ENCODE measurements at regions not wholly inside any gene's neighbourhood (a gene's known extent, or its start where the extent isn't known, plus 50 kb on each side); places are given as distances from the start of the nearest gene placed in this dataset.

- Mint-ChIP-seq H3K36me3 (ENCODE audit: insufficient read depth) (peaks cover 3% of the 10 kb centered on the region), H3K4me1 (ENCODE audit: low read depth in 2 of 2) (peaks cover 0 to 1% of the 10 kb centered on the region in 2 donors), H3K27me3 (no peaks in the 10 kb centered on the region), H3K4me3 (no peak overlapping the region), H3K9me3 (no peaks in the 10 kb centered on the region), H3K27ac (peak overlapping the region in 1 of 2 donors; percentile 25)
- DNase-seq (no peak), ATAC-seq (replicated peaks) (no peak)
Measured at GRCh38 chr2:10210336-10210735, 87.8 kb downstream of the RRM2 start.

GRCh38 chr2:10211844-10212422, 89.4 kb downstream of the RRM2 start:
- H3K36me3 Mint-ChIP-seq (ENCODE audit: insufficient read depth): peaks cover 3% of the 10 kb centered on the region

GRCh38 chr2:10212827-10213226, 89.9 kb upstream of the HPCAL1 start:
- peaks cover 0 to 1% of the 10 kb centered on the region in 2 donors for H3K4me1 Mint-ChIP-seq (ENCODE audit: low read depth in 2 of 2)
- peaks cover 3% of the 10 kb centered on the region for H3K36me3 Mint-ChIP-seq (ENCODE audit: insufficient read depth)
- H3K27ac Mint-ChIP-seq: no peak overlapping the region
- H3K27me3 Mint-ChIP-seq: no peaks in the 10 kb centered on the region
- H3K9me3 Mint-ChIP-seq: no peaks in the 10 kb centered on the region
- H3K4me3 Mint-ChIP-seq: no peak overlapping the region
- DNase-seq (no peak), ATAC-seq (replicated peaks) (no peak)

More at GRCh38 chr2:10211844-10212422, 89.4 kb downstream of the RRM2 start:
- DNase-seq (no peak), ATAC-seq (replicated peaks) (no peak)
- Mint-ChIP-seq H3K27ac (no peak overlapping the region), H3K4me3 (no peak overlapping the region), H3K9me3 (no peaks in the 10 kb centered on the region), H3K4me1 (ENCODE audit: low read depth in 2 of 2) (peaks cover 0 to 1% of the 10 kb centered on the region in 2 donors), H3K27me3 (no peaks in the 10 kb centered on the region)

- no peaks in the 10 kb centered on the region for H3K27me3 Mint-ChIP-seq
- no peak for ATAC-seq (replicated peaks)
- no peak overlapping the region for H3K27ac Mint-ChIP-seq
- no peak overlapping the region for H3K4me3 Mint-ChIP-seq
- H3K9me3 Mint-ChIP-seq: no peaks in the 10 kb centered on the region
- H3K4me1 Mint-ChIP-seq (ENCODE audit: low read depth in 2 of 2): peaks cover 0 to 1% of the 10 kb centered on the region in 2 donors
- peaks cover 3% of the 10 kb centered on the region for H3K36me3 Mint-ChIP-seq (ENCODE audit: insufficient read depth)
- no peak for DNase-seq
Measured at GRCh38 chr2:10214179-10214578, 88.5 kb upstream of the HPCAL1 start.

- Mint-ChIP-seq H3K27ac (no peak overlapping the region), H3K4me1 (ENCODE audit: low read depth in 2 of 2) (peaks cover 0 to 1% of the 10 kb centered on the region in 2 donors), H3K27me3 (peaks cover 0 to 10% of the 10 kb centered on the region in 2 donors), H3K36me3 (ENCODE audit: insufficient read depth) (peaks cover 3% of the 10 kb centered on the region), H3K9me3 (no peaks in the 10 kb centered on the region), H3K4me3 (no peak overlapping the region)
- DNase-seq: no peak
- no peak for ATAC-seq (replicated peaks)
Measured at GRCh38 chr2:10215393-10215935, 87.2 kb upstream of the HPCAL1 start.

- peaks cover 0 to 1% of the 10 kb centered on the region in 2 donors for H3K4me1 Mint-ChIP-seq (ENCODE audit: low read depth in 2 of 2)
- no peak overlapping the region for H3K27ac Mint-ChIP-seq
- no peak overlapping the region for H3K4me3 Mint-ChIP-seq
- H3K27me3 Mint-ChIP-seq: peaks cover 3 to 17% of the 10 kb centered on the region in 2 donors
- H3K36me3 Mint-ChIP-seq (ENCODE audit: insufficient read depth): peaks cover 3% of the 10 kb centered on the region
- H3K9me3 Mint-ChIP-seq: no peaks in the 10 kb centered on the region
- ATAC-seq (replicated peaks) (no peak), DNase-seq (no peak)
Measured at GRCh38 chr2:10216677-10217488, 85.8 kb upstream of the HPCAL1 start.

- no peak overlapping the region for H3K27ac Mint-ChIP-seq
- H3K4me3 Mint-ChIP-seq: no peak overlapping the region
- ATAC-seq (replicated peaks): no peak
- peaks cover 0 to 1% of the 10 kb centered on the region in 2 donors for H3K4me1 Mint-ChIP-seq (ENCODE audit: low read depth in 2 of 2)
- H3K27me3 Mint-ChIP-seq: peaks cover 8 to 22% of the 10 kb centered on the region in 2 donors
- no peak for DNase-seq
- H3K9me3 Mint-ChIP-seq: no peaks in the 10 kb centered on the region
- peaks cover 3% of the 10 kb centered on the region for H3K36me3 Mint-ChIP-seq (ENCODE audit: insufficient read depth)
Measured at GRCh38 chr2:10217489-10218435, 84.9 kb upstream of the HPCAL1 start.

GRCh38 chr2:10220045-10220901, 82.4 kb upstream of the HPCAL1 start:
- ATAC-seq (replicated peaks) (no peak), DNase-seq (no peak)
- Mint-ChIP-seq H3K4me1 (ENCODE audit: low read depth in 2 of 2) (no peaks in the 10 kb centered on the region), H3K9me3 (no peaks in the 10 kb centered on the region), H3K27ac (no peak overlapping the region), H3K4me3 (no peak overlapping the region), H3K36me3 (ENCODE audit: insufficient read depth) (no peaks in the 10 kb centered on the region), H3K27me3 (peaks cover 8 to 22% of the 10 kb centered on the region in 2 donors)

- no peak overlapping the region for H3K4me3 Mint-ChIP-seq
- no peaks in the 10 kb centered on the region for H3K4me1 Mint-ChIP-seq (ENCODE audit: low read depth in 2 of 2)
- ATAC-seq (replicated peaks) (no peak), DNase-seq (no peak)
- H3K36me3 Mint-ChIP-seq (ENCODE audit: insufficient read depth): no peaks in the 10 kb centered on the region
- H3K9me3 Mint-ChIP-seq: no peaks in the 10 kb centered on the region
- no peak overlapping the region for H3K27ac Mint-ChIP-seq
- peaks cover 8 to 22% of the 10 kb centered on the region in 2 donors for H3K27me3 Mint-ChIP-seq
Measured at GRCh38 chr2:10220902-10221391, 81.8 kb upstream of the HPCAL1 start.

- no peak overlapping the region for H3K4me3 Mint-ChIP-seq
Measured at GRCh38 chr2:10221443-10221842, 81.3 kb upstream of the HPCAL1 start.

GRCh38 chr2:10221976-10222870, 80.5 kb upstream of the HPCAL1 start:
- Mint-ChIP-seq H3K27me3 (peaks cover 8 to 35% of the 10 kb centered on the region in 2 donors), H3K4me3 (no peak overlapping the region), H3K27ac (peak overlapping the region in 1 of 2 donors; percentile 23), H3K4me1 (ENCODE audit: low read depth in 2 of 2) (no peaks in the 10 kb centered on the region), H3K9me3 (no peaks in the 10 kb centered on the region), H3K36me3 (ENCODE audit: insufficient read depth) (no peaks in the 10 kb centered on the region)
- no peak for ATAC-seq (replicated peaks)
- no peak for DNase-seq

More at GRCh38 chr2:10221443-10221842, 81.3 kb upstream of the HPCAL1 start:
- peaks cover 8 to 27% of the 10 kb centered on the region in 2 donors for H3K27me3 Mint-ChIP-seq
- H3K36me3 Mint-ChIP-seq (ENCODE audit: insufficient read depth): no peaks in the 10 kb centered on the region
- H3K27ac Mint-ChIP-seq: no peak overlapping the region
- DNase-seq (no peak), ATAC-seq (replicated peaks) (no peak)
- H3K4me1 Mint-ChIP-seq (ENCODE audit: low read depth in 2 of 2): no peaks in the 10 kb centered on the region
- H3K9me3 Mint-ChIP-seq: no peaks in the 10 kb centered on the region
